CD4-positive, alpha-beta T cell treated with Interleukin-4 for 4 hours (primary cell): ENCODE measurements at regions not wholly inside any gene's neighbourhood (a gene's known extent, or its start where the extent isn't known, plus 50 kb on each side); places are given as distances from the start of the nearest gene placed in this dataset.
"Not testable (repeated sequence)": the region's sequence is repeated elsewhere in the genome, so short reads cannot be mapped to it uniquely, and the experiment has no call there.

Source experiments
- DNase-seq: peaks from one replicate; pipeline ENCODE4 v3.0.0-alpha.2; 2020

- DNase-seq: not testable (repeated sequence)
These were observed 494.1 kb downstream of the TMEM135 start for GRCh38 chr11:87531835-87532234.

GRCh38 chr11:87529486-87529885 is 491.8 kb downstream of the TMEM135 start:
- DNase-seq: no peak

GRCh38 chr11:87528752-87529151 is 491.0 kb downstream of the TMEM135 start:
- no peak for DNase-seq

GRCh38 chr11:87523276-87523675 is 485.5 kb downstream of the TMEM135 start:
- DNase-seq: no peak

GRCh38 chr11:87518266-87518665 is 480.5 kb downstream of the TMEM135 start:
- no peak for DNase-seq

- no peak for DNase-seq
These were observed 479.6 kb downstream of the TMEM135 start for GRCh38 chr11:87517351-87517750.

GRCh38 chr11:87507722-87508121 is 470.0 kb downstream of the TMEM135 start:
- DNase-seq: not testable (repeated sequence)

GRCh38 chr11:87506946-87507345 is 469.2 kb downstream of the TMEM135 start:
- not testable (repeated sequence) for DNase-seq

GRCh38 chr11:87501388-87501787 is 463.7 kb downstream of the TMEM135 start:
- DNase-seq: no peak

- DNase-seq: not testable (repeated sequence)
These were observed 457.2 kb downstream of the TMEM135 start for GRCh38 chr11:87494936-87495335.

- DNase-seq: not testable (repeated sequence)
These were observed 456.3 kb downstream of the TMEM135 start for GRCh38 chr11:87494026-87494425.

- DNase-seq: no peak
These were observed 455.8 kb downstream of the TMEM135 start for GRCh38 chr11:87493516-87493915.

GRCh38 chr11:87491381-87491780 is 453.6 kb downstream of the TMEM135 start:
- no peak for DNase-seq

- DNase-seq: no peak
These were observed 452.9 kb downstream of the TMEM135 start for GRCh38 chr11:87490671-87491070.

GRCh38 chr11:87484566-87484965 is 446.8 kb downstream of the TMEM135 start:
- no peak for DNase-seq

- DNase-seq: no peak
These were observed 439.6 kb downstream of the TMEM135 start for GRCh38 chr11:87477321-87477720.

- no peak for DNase-seq
These were observed 435.4 kb downstream of the TMEM135 start for GRCh38 chr11:87473174-87473573.

- no peak for DNase-seq
These were observed 428.5 kb downstream of the TMEM135 start for GRCh38 chr11:87466223-87466622.

- no peak for DNase-seq
These were observed 428.0 kb downstream of the TMEM135 start for GRCh38 chr11:87465716-87466115.

GRCh38 chr11:87463486-87464102 is 425.9 kb downstream of the TMEM135 start:
- DNase-seq: no peak

GRCh38 chr11:87462171-87462570 is 424.4 kb downstream of the TMEM135 start:
- DNase-seq: no peak

GRCh38 chr11:87460842-87461637 is 423.3 kb downstream of the TMEM135 start:
- DNase-seq: no peak

GRCh38 chr11:87460279-87460678 is 422.5 kb downstream of the TMEM135 start:
- no peak for DNase-seq

- DNase-seq: no peak
These were observed 421.6 kb downstream of the TMEM135 start for GRCh38 chr11:87459351-87459750.

- no peak for DNase-seq
These were observed 418.8 kb downstream of the TMEM135 start for GRCh38 chr11:87456499-87456898.
